ENCODE measurements at regions not wholly inside any gene's neighbourhood (a gene's known extent, or its start where the extent isn't known, plus 50 kb on each side); places are given as distances from the start of the nearest gene placed in this dataset.

- peak; percentile 11 for DNase-seq (ENCODE audit: low read depth)
- peak; percentile 64 for TF ChIP-seq CTCF (IDR thresholded peaks at IDR 0.05; ENCODE audit: control insufficient read depth, extremely low read depth, insufficient read depth)
Measured at GRCh38 chr7:110090110-110090820, 1000.7 kb upstream of the LRRN3 start.

GRCh38 chr7:110095372-110096052, 995.4 kb upstream of the LRRN3 start:
- H3K4me3 ChIP-seq (ENCODE audit: low read depth, low read length): no peak overlapping the region
- TF ChIP-seq CTCF (IDR thresholded peaks at IDR 0.05; ENCODE audit: control insufficient read depth, extremely low read depth, insufficient read depth): no peak
- no peak for DNase-seq (ENCODE audit: low read depth)

More at GRCh38 chr7:110090110-110090820, 1000.7 kb upstream of the LRRN3 start:
- H3K4me3 ChIP-seq (ENCODE audit: low read depth, low read length): no peak overlapping the region

GRCh38 chr7:110104243-110104642, 986.7 kb upstream of the LRRN3 start:
- DNase-seq (ENCODE audit: low read depth): no peak
- no peak overlapping the region for H3K4me3 ChIP-seq (ENCODE audit: low read depth, low read length)
- no peak for TF ChIP-seq CTCF (IDR thresholded peaks at IDR 0.05; ENCODE audit: control insufficient read depth, extremely low read depth, insufficient read depth)

GRCh38 chr7:110105307-110105706, 985.6 kb upstream of the LRRN3 start:
- no peak overlapping the region for H3K4me3 ChIP-seq (ENCODE audit: low read depth, low read length)
- no peak for DNase-seq (ENCODE audit: low read depth)
- TF ChIP-seq CTCF (IDR thresholded peaks at IDR 0.05; ENCODE audit: control insufficient read depth, extremely low read depth, insufficient read depth): no peak

GRCh38 chr7:110105840-110106239, 985.1 kb upstream of the LRRN3 start:
- no peak for TF ChIP-seq CTCF (IDR thresholded peaks at IDR 0.05; ENCODE audit: control insufficient read depth, extremely low read depth, insufficient read depth)
- DNase-seq (ENCODE audit: low read depth): no peak

GRCh38 chr7:110119883-110120581, 970.9 kb upstream of the LRRN3 start:
- TF ChIP-seq CTCF (IDR thresholded peaks at IDR 0.05; ENCODE audit: control insufficient read depth, extremely low read depth, insufficient read depth): no peak
- no peak for DNase-seq (ENCODE audit: low read depth)
- H3K4me3 ChIP-seq (ENCODE audit: low read depth, low read length): no peak overlapping the region

More at GRCh38 chr7:110105840-110106239, 985.1 kb upstream of the LRRN3 start:
- H3K4me3 ChIP-seq (ENCODE audit: low read depth, low read length): no peak overlapping the region
